ENCODE measurements at regions not wholly inside any gene's neighbourhood (a gene's known extent, or its start where the extent isn't known, plus 50 kb on each side); places are given as distances from the start of the nearest gene placed in this dataset.
"Not testable (repeated sequence)": the region's sequence is repeated elsewhere in the genome, so short reads cannot be mapped to it uniquely, and the experiment has no call there.

- no peak for DNase-seq (ENCODE audit: low spot score)
- Histone ChIP-seq H3K4me1 (no peaks in the 10 kb centered on the region), H3K4me3 (no peak overlapping the region), H3K27me3 (no peaks in the 10 kb centered on the region), H3K27ac (no peak overlapping the region), H3K9me3 (no peaks in the 10 kb centered on the region), H3K36me3 (no peaks in the 10 kb centered on the region)
- no peak for TF ChIP-seq CTCF (IDR thresholded peaks at IDR 0.05)
Observed at GRCh38 chr6:78770765-78771164, 96.6 kb upstream of the IRAK1BP1 start.

GRCh38 chr6:78771586-78771985, 95.8 kb upstream of the IRAK1BP1 start:
- Histone ChIP-seq H3K27ac (no peak overlapping the region), H3K9me3 (no peaks in the 10 kb centered on the region), H3K27me3 (no peaks in the 10 kb centered on the region), H3K4me3 (no peak overlapping the region), H3K36me3 (no peaks in the 10 kb centered on the region), H3K4me1 (no peaks in the 10 kb centered on the region)
- no peak for DNase-seq (ENCODE audit: low spot score)
- no peak for TF ChIP-seq CTCF (IDR thresholded peaks at IDR 0.05)

GRCh38 chr6:78781001-78781400, 86.3 kb upstream of the IRAK1BP1 start:
- DNase-seq (ENCODE audit: low spot score) = no peak
- H3K4me1 ChIP-seq = no peaks in the 10 kb centered on the region
- no peaks in the 10 kb centered on the region for H3K27me3 ChIP-seq
- no peak overlapping the region for H3K4me3 ChIP-seq
- no peak overlapping the region for H3K27ac ChIP-seq
- no peak for TF ChIP-seq CTCF (IDR thresholded peaks at IDR 0.05)
- no peaks in the 10 kb centered on the region for H3K9me3 ChIP-seq
- no peaks in the 10 kb centered on the region for H3K36me3 ChIP-seq

GRCh38 chr6:78783366-78783765, 84.0 kb upstream of the IRAK1BP1 start:
- H3K4me1 ChIP-seq; DNase-seq (ENCODE audit: low spot score); H3K4me3 ChIP-seq; H3K27ac ChIP-seq; H3K36me3 ChIP-seq; H3K27me3 ChIP-seq; H3K9me3 ChIP-seq: not testable (repeated sequence)

- TF ChIP-seq CTCF (IDR thresholded peaks at IDR 0.05) = no peak
- Histone ChIP-seq H3K9me3 (peaks cover 0 to 35% of the 10 kb centered on the region in 2 donors), H3K27me3 (no peaks in the 10 kb centered on the region), H3K4me1 (no peaks in the 10 kb centered on the region), H3K36me3 (no peaks in the 10 kb centered on the region), H3K4me3 (no peak overlapping the region), H3K27ac (no peak overlapping the region)
- no peak for DNase-seq (ENCODE audit: low spot score)
Observed at GRCh38 chr6:78797270-78797669, 70.1 kb upstream of the IRAK1BP1 start.

GRCh38 chr6:78799682-78800081, 67.7 kb upstream of the IRAK1BP1 start:
- no peaks in the 10 kb centered on the region for H3K27me3 ChIP-seq
- H3K4me3 ChIP-seq = no peak overlapping the region
- no peaks in the 10 kb centered on the region for H3K36me3 ChIP-seq
- peaks cover 0 to 54% of the 10 kb centered on the region in 2 donors for H3K9me3 ChIP-seq
- no peak for DNase-seq (ENCODE audit: low spot score)
- no peaks in the 10 kb centered on the region for H3K4me1 ChIP-seq
- TF ChIP-seq CTCF (IDR thresholded peaks at IDR 0.05) = no peak
- H3K27ac ChIP-seq = no peak overlapping the region

- H3K27me3 ChIP-seq = not testable (repeated sequence)
Observed at GRCh38 chr6:78806792-78807191, 60.6 kb upstream of the IRAK1BP1 start.

GRCh38 chr6:78807655-78808355, 59.5 kb upstream of the IRAK1BP1 start:
- not testable (repeated sequence) for H3K27ac ChIP-seq; H3K36me3 ChIP-seq; H3K4me3 ChIP-seq; H3K27me3 ChIP-seq; DNase-seq (ENCODE audit: low spot score); H3K4me1 ChIP-seq
- H3K9me3 ChIP-seq = peaks cover 0 to 13% of the 10 kb centered on the region in 2 donors

More at GRCh38 chr6:78806792-78807191, 60.6 kb upstream of the IRAK1BP1 start:
- H3K36me3 ChIP-seq; H3K4me1 ChIP-seq; H3K4me3 ChIP-seq; H3K27ac ChIP-seq; DNase-seq (ENCODE audit: low spot score): not testable (repeated sequence)
- peaks cover 0 to 23% of the 10 kb centered on the region in 2 donors for H3K9me3 ChIP-seq
